Breast epithelium (tissue), 3 donors: ENCODE measurements at regions not wholly inside any gene's neighbourhood (a gene's known extent, or its start where the extent isn't known, plus 50 kb on each side); places are given as distances from the start of the nearest gene placed in this dataset.

Experiments used
- CTCF ChIP-seq, 3 donors: fragments of 450-650 bp; IDR thresholded peaks; one replicate each; pipeline ENCODE4 v1.5.1; 2016 to 2017; ENCODE audit warnings: antibody characterized with exemption in 3 of 3, mild to moderate bottlenecking in 3 of 3, moderate library complexity in 3 of 3
- POLR2A ChIP-seq: fragments of 450-650 bp; IDR thresholded peaks from one replicate; pipeline ENCODE4 v1.6.1; 2016; ENCODE audit warnings: antibody characterized with exemption, mild to moderate bottlenecking, moderate library complexity
- POLR2AphosphoS5 ChIP-seq, 3 donors: sonication (generic); formaldehyde crosslinking; IDR thresholded peaks; one replicate each; pipeline ENCODE4 v1.6.1; 2017; ENCODE audit warnings: antibody characterized with exemption in 3 of 3

- TF ChIP-seq CTCF (IDR thresholded peaks at IDR 0.05) (no peak), POLR2AphosphoS5 (IDR thresholded peaks at IDR 0.05) (no peak), POLR2A (no peak)
Measured at GRCh38 chr3:59117396-59117795, 67.6 kb upstream of the CFAP20DC start.
